Immature natural killer cell (primary cell): ENCODE measurements at regions not wholly inside any gene's neighbourhood (a gene's known extent, or its start where the extent isn't known, plus 50 kb on each side); places are given as distances from the start of the nearest gene placed in this dataset.

Source experiments
- DNase-seq, 3 donors: peaks; one replicate each; pipeline ENCODE4 v3.0.0; 2022; ENCODE audit warnings: mixed read lengths in 1 of 3
- H3K27ac Mint-ChIP-seq, 6 donors: one replicate each; pipeline ENCODE4 v1.8.0; 2020; ENCODE audit warnings: mixed read lengths in 6 of 6, mild to moderate bottlenecking in 5 of 6, inconsistent platforms in 4 of 6, moderate library complexity in 3 of 6
- H3K27me3 Mint-ChIP-seq, 3 donors: one replicate each; pipeline ENCODE4 v1.8.0; 2020 to 2021; ENCODE audit warnings: low read depth in 3 of 3, mild to moderate bottlenecking in 3 of 3, mixed read lengths in 3 of 3, moderate library complexity in 3 of 3, inconsistent platforms in 1 of 3
- H3K36me3 Mint-ChIP-seq, 3 donors: one replicate each; pipeline ENCODE4 v1.8.0; 2020; ENCODE audit warnings: mixed read lengths in 3 of 3, inconsistent platforms in 2 of 3, mild to moderate bottlenecking in 2 of 3
- H3K4me1 Mint-ChIP-seq, 2 donors: one replicate each; pipeline ENCODE4 v1.8.0; 2020; ENCODE audit warnings: inconsistent platforms in 2 of 2, mild to moderate bottlenecking in 2 of 2, mixed read lengths in 2 of 2, moderate library complexity in 1 of 2
- H3K4me3 Mint-ChIP-seq, 5 donors: one replicate each; pipeline ENCODE4 v1.8.0; 2020; ENCODE audit warnings: mild to moderate bottlenecking in 5 of 5, mixed read lengths in 5 of 5, inconsistent platforms in 3 of 5, moderate library complexity in 3 of 5
- H3K9me3 Mint-ChIP-seq, 6 donors: one replicate each; pipeline ENCODE4 v1.8.0; 2020; ENCODE audit warnings: mild to moderate bottlenecking in 6 of 6, mixed read lengths in 6 of 6, inconsistent platforms in 4 of 6, moderate library complexity in 3 of 6

DNA sequence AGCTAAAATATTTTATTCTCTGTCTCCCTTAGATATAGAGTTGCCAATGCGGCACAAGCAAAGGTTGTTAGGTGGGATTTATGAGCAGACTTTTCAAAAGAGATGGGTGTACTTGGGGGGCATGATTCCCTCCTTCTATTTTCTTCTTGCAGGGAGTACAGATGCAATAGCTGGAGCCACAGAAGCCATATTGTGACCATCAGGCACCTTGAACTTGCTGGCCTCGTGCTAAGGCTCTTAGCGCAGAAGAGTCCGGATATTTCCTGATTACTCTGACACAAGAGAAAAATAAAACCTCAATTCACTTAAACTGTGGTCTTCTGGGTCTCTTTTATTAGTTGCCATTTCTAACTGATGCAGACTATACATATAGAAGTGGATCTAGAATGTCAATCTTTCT is 547.4 kb downstream of the MIAT start:
- Mint-ChIP-seq H3K4me1 (no peaks in the 10 kb centered on the region), H3K9me3 (no peaks in the 10 kb centered on the region), H3K4me3 (no peak overlapping the region), H3K27ac (no peak overlapping the region), H3K27me3 (peaks cover 0 to 12% (median 8%) of the 10 kb centered on the region in 3 donors), H3K36me3 (no peaks in the 10 kb centered on the region)
- no peak for DNase-seq

DNA sequence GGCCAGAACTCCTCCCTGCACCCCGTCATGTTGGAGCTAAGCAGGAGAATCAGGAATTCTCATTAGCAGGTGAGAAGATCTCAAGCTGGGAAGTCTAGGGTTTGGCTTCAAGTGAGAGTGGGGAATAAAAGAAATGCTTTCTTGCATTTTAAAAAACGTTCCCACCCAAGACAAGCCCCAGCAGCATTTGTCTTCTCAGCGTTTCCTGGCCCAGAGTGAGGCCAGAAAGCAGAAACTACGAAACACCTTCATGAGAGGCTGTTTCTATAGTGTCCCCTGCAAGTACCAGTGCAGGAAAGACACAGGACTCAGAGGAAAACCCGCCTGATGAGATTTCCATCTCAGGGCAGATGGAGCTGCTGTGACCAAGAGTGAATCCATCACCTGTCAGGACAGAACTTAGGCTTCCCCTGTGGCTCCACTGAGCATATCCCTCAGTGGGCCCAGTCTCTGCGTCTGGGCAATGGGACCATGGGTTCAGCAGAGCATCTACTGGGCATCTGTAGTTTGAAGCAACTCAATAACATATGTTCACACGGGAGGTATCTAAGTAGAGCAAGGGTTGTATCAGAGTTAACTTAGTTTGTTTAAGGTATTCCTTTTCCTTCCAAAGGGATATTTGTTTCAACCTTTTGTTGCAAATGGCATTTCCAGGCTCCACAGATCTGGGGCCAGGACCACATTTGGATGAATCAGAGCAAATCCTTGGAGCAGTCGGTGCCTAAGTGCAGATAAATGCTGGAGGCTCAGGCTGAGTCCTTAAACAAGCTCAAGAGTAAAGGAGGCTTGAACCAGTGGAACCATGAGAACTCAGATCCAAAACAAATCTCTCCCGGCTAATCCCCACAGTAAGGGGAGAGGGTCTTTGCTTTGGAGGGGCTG is 548.3 kb downstream of the MIAT start:
- Mint-ChIP-seq H3K4me1 (no peaks in the 10 kb centered on the region), H3K9me3 (no peaks in the 10 kb centered on the region), H3K36me3 (no peaks in the 10 kb centered on the region), H3K4me3 (no peak overlapping the region), H3K27me3 (peaks cover 0 to 12% (median 11%) of the 10 kb centered on the region in 3 donors), H3K27ac (no peak overlapping the region)
- DNase-seq = no peak

DNA sequence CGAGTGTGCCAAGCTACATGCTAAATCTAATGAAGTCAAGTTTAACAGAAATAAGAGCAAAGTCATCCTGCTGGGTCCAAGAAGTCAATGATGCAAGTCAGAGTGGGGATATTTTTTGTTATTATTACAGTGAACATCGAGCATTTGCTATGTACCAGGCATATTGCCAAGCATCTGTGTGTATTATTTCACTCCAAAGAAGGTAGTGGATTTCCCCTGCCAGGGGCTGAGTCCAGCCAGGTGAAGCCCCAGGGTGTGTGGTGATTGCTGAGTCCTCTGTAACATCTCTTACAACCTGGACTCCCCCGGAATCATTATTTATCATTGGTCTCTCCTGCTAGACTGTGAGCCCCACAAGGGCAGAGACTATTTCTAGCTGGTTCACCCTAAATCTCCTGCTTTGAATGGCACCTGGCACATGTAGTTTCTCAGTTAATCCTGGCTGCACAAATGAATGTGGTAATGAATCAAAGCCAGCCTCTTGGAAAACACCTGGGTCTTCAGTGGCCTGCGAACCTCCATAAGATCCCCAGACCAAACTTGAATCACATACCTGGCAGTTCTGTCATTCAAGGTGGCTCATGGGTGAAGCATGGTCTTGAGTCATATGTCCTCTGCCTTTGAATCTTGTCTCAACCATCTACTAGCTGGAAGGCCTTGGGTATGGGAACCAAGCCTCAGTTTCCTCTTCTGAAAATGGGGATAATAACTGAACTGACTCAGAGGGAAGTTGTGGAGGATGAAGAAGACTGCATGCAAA is 549.2 kb downstream of the MIAT start:
- no peaks in the 10 kb centered on the region for H3K9me3 Mint-ChIP-seq
- no peak overlapping the region for H3K4me3 Mint-ChIP-seq
- no peak for DNase-seq
- H3K27ac Mint-ChIP-seq = no peak overlapping the region
- H3K36me3 Mint-ChIP-seq = no peaks in the 10 kb centered on the region
- peaks cover 0 to 13% (median 13%) of the 10 kb centered on the region in 3 donors for H3K27me3 Mint-ChIP-seq
- H3K4me1 Mint-ChIP-seq = no peaks in the 10 kb centered on the region

DNA sequence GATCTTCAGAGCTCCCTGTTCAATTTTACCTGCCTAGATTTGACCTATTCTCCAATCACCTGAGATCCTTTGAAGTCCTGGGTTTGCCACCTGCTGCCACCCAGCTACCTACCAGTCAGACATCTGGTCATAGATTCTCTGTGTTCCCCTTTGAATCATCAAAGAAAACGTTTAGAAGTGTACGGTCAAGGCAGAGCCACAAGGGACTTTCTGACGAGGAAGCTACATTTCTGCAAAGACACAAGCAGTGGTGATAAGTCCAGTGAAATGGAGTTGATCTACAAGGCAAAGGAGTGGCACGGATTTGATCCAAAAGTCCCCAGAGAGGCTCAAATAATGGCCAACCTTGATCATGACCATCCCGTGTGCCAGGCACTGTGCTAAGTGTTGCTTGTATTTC is 549.9 kb downstream of the MIAT start:
- no peaks in the 10 kb centered on the region for H3K4me1 Mint-ChIP-seq
- peaks cover 0 to 15% (median 13%) of the 10 kb centered on the region in 3 donors for H3K27me3 Mint-ChIP-seq
- H3K27ac Mint-ChIP-seq = no peak overlapping the region
- no peak overlapping the region for H3K4me3 Mint-ChIP-seq
- H3K36me3 Mint-ChIP-seq = no peaks in the 10 kb centered on the region
- DNase-seq = no peak
- H3K9me3 Mint-ChIP-seq = no peaks in the 10 kb centered on the region

DNA sequence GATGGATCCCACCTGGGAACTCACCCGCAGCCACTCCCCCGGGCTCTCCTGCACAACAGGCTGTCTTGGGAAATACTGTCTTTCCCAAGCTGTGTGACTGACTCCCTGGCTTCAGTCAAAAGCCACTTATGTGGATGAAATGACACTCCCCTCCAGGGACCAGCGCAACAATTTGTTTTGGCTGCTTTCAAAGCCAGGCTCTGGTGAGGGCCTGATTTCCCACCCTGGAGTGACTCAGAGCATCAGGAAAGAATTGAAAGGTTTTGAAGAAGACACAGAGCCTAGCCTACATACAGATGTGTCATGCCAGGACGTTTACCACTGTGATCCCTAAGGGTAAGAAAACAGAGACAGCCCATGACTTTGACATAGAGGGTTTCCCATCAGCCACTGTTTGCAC is 550.5 kb downstream of the MIAT start:
- Mint-ChIP-seq H3K36me3 (no peaks in the 10 kb centered on the region), H3K4me3 (no peak overlapping the region), H3K27ac (no peak overlapping the region), H3K4me1 (no peaks in the 10 kb centered on the region), H3K27me3 (peaks cover 0 to 17% (median 10%) of the 10 kb centered on the region in 3 donors), H3K9me3 (no peaks in the 10 kb centered on the region)
- DNase-seq = no peak

DNA sequence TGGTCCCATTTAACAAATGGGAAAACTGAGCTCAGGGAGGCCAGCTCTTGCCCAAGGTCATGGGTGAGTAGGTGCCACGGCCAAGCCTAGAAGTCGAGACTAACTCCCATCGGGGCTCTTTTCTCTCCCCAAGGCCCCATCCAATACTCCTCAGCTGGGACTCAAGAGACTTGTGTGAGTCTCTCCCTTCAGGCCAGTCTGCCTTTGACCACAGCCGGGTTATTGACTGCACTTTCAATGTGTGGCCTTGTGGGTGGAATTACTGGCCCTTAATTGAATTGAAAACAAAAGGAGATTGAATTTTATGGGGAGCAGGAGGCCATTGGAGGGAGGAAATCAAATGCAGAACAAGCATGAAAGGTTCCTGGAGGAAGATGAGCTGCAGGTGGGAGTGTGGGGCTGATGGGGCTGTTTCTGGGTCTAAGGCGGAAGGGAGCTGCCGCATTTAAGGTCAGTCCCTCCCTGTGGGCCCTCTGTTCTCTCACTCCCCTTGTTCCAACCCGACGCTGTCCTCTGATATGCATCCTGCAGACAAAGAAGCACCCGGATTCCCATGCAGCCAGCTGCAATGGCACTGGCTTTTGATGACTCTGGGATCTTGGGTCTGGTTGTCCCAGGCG is 552.8 kb downstream of the MIAT start:
- no peak for DNase-seq
- H3K4me1 Mint-ChIP-seq = no peaks in the 10 kb centered on the region
- no peak overlapping the region for H3K4me3 Mint-ChIP-seq
- H3K9me3 Mint-ChIP-seq = no peaks in the 10 kb centered on the region
- peaks cover 3 to 20% (median 6%) of the 10 kb centered on the region in 3 donors for H3K27me3 Mint-ChIP-seq
- H3K36me3 Mint-ChIP-seq = no peaks in the 10 kb centered on the region
- no peak overlapping the region for H3K27ac Mint-ChIP-seq

DNA sequence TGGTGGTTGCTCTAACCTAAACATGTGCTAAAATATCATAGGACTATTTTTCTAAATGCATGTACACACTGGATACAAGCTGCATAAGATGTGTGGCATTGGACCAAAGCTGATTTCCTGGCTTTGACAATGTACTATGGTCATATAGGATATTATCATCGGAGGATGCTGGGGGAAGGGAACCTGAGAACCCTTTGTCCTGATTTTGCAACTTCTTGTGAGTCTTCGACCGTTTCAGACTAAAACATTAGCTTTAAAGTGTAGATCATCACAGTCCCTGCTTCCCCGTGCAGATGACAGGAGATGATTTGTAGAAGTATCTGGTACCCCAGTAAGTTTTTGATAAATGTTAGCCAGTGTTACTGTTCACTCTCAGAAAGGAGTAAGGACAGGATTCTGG is 554.7 kb downstream of the MIAT start:
- H3K4me3 Mint-ChIP-seq = no peak overlapping the region
- H3K36me3 Mint-ChIP-seq = no peaks in the 10 kb centered on the region
- DNase-seq = no peak
- H3K27ac Mint-ChIP-seq = no peak overlapping the region
- peaks cover 3 to 10% (median 6%) of the 10 kb centered on the region in 3 donors for H3K27me3 Mint-ChIP-seq
- no peaks in the 10 kb centered on the region for H3K9me3 Mint-ChIP-seq
- no peaks in the 10 kb centered on the region for H3K4me1 Mint-ChIP-seq

DNA sequence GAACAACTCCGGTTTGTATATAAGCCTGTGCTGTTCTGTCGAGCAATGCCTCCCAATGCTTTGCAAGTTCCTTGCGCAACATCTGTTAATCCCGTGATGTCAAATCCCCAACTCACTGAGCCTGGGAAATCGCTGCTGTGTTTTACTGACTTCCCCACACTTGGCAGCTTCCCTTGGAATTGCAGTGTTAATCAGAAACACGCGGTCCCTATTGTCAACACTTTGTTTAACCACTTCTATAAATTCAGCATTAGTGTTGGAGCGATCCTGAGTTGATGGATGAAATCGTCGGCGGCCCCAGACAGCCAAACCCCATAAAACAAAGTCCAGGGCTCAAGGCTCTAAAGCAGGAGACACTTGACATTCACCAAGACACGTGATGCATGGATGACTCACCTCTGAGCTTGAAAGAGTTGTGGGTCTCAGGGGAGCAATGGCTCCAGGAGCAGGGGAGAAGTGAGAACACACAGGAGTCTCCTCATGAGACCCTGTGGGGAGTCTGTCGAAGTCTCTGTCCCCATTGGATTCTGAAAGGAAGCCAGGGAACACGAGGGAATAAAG is 555.3 kb downstream of the MIAT start:
- Mint-ChIP-seq H3K4me3 (no peak overlapping the region), H3K27me3 (peaks cover 3 to 10% (median 8%) of the 10 kb centered on the region in 3 donors), H3K9me3 (no peaks in the 10 kb centered on the region)

DNA sequence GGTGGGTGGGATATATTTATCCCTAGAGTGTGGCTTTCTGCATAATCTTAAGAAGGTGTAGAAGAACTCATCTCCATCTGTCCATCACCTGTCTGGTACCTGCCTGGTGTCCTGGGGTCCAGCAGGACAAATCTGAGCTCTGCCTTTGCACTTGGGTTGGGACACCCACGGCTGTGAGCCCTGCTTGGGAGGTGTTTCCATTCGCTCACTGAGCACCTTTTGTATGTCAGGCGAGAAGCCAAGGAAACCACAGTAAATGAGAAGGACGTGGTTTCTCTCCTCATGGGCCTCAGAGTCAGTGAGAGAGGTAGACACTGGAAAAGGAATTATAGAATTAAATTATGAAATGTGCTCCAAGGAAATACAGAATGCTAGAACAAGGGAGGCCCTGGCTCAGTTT is 555.9 kb downstream of the MIAT start:
- Mint-ChIP-seq H3K27ac (no peak overlapping the region), H3K4me3 (no peak overlapping the region), H3K36me3 (no peaks in the 10 kb centered on the region), H3K4me1 (no peaks in the 10 kb centered on the region), H3K9me3 (no peaks in the 10 kb centered on the region), H3K27me3 (peaks cover 3 to 10% (median 8%) of the 10 kb centered on the region in 3 donors)
- no peak for DNase-seq

More for the DNA sequence above, 555.3 kb downstream of the MIAT start:
- DNase-seq = no peak
- Mint-ChIP-seq H3K27ac (no peak overlapping the region), H3K4me1 (no peaks in the 10 kb centered on the region), H3K36me3 (no peaks in the 10 kb centered on the region)

DNA sequence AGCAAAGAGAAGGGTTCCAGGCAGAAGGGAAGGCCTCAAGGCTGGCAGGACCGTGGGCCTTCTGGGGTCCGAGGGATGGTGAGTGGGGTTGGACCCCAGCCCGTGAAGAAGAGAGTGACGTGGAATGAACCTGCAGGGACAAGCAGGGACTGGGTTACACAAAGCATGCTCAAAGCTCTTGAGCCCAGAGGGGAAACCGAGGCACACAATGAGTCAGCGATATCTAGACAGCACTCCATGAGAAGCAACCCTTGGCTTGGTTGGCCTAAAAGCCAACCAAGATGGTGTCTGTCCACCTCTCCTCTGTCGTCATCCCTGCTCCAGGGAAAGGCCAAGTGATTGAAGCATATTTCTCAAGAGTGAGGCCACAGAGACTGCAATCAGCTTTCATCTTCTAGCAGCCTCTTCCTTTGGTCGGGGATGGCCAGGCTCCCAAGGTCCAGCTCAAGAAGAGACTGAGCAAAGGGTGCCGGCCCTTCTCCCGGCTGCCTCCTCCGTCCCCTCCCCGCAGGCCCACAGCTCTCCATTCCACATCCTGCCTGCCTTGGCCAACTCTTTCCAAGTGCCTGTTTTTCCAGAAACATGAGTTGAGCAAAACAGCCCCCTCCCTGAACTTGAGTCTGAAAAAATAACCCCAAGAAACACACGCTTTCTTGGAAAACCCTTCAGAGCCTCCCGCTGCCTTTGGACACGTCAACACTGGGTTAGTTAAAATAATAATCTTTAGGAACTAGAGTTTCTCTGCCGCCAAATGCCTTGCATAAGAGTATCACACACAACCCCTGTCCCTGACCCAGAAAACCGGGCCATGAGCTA is 556.6 kb downstream of the MIAT start:
- DNase-seq = no peak
- Mint-ChIP-seq H3K27me3 (peaks cover 6 to 10% (median 10%) of the 10 kb centered on the region in 3 donors), H3K36me3 (no peaks in the 10 kb centered on the region), H3K4me1 (no peaks in the 10 kb centered on the region), H3K27ac (no peak overlapping the region), H3K4me3 (no peak overlapping the region), H3K9me3 (no peaks in the 10 kb centered on the region)

DNA sequence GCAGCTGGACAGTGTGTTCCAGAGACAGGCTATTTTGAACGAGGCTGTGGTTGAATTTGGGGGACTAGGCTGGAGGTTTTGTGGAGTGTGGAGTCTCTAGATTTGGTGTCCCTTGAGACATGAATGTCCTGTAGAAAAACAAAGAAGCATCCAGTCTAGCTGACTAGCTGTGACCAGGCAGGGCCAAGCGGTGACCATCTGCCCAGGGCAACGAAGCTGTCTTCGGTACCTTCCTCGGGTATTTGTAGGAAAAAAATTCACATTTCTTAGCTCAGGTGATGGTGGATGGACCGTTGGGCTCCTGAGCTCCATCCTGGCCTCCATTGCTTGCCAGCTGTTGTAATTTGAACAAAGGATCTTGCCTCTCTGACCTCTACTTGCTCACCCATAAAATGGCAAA is 557.3 kb downstream of the MIAT start:
- Mint-ChIP-seq H3K36me3 (no peaks in the 10 kb centered on the region), H3K4me1 (no peaks in the 10 kb centered on the region), H3K9me3 (no peaks in the 10 kb centered on the region), H3K27me3 (peaks cover 6 to 12% (median 10%) of the 10 kb centered on the region in 3 donors), H3K4me3 (no peak overlapping the region), H3K27ac (no peak overlapping the region)
- no peak for DNase-seq

DNA sequence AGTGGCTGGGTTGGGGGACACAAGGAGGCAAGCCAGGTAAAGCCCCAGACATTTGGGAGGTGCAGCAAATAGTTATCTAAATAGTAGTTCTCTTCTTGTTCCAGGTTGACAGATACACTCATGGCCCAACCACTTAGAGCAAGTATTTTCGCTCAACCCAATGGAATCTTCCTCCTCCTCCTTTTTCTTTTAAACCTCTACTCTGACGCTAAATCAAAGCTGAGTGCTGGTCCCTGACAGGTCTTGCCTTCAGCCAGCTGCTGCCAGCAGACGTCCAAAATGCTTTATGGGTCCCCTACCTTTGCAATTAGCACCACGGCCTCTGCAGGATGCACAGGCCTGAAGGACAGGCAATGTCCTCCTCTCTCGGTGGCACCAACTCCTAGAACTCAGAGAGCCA is 558.5 kb downstream of the MIAT start:
- Mint-ChIP-seq H3K4me1 (no peaks in the 10 kb centered on the region), H3K9me3 (no peaks in the 10 kb centered on the region), H3K4me3 (no peak overlapping the region), H3K36me3 (no peaks in the 10 kb centered on the region), H3K27me3 (peaks cover 5 to 12% (median 7%) of the 10 kb centered on the region in 3 donors), H3K27ac (no peak overlapping the region)
- DNase-seq = no peak

DNA sequence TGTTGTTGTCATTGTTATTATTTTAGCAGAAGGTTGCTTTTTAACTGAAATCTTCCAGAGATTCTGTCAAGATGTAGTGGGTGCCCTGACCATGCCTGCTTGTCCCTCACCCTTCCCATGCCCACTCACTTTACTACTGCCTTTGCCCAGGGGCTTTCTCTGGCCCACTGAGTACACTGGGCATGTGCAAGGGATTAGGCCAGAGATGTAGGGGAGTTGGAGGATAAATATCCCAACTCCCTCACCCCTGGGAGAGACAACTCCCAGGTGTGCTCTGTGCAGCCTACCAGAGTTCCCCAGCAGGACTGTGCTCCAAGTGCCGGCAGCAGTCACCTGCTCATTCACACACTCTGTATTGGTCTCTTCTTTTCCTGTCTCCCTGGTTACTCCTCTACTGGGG is 559.1 kb downstream of the MIAT start:
- no peaks in the 10 kb centered on the region for H3K4me1 Mint-ChIP-seq
- no peaks in the 10 kb centered on the region for H3K36me3 Mint-ChIP-seq
- H3K27me3 Mint-ChIP-seq = peaks cover 5 to 12% (median 7%) of the 10 kb centered on the region in 3 donors
- DNase-seq = no peak
- H3K4me3 Mint-ChIP-seq = no peak overlapping the region
- no peak overlapping the region for H3K27ac Mint-ChIP-seq
- H3K9me3 Mint-ChIP-seq = no peaks in the 10 kb centered on the region
